ENCODE measurements at regions not wholly inside any gene's neighbourhood (a gene's known extent, or its start where the extent isn't known, plus 50 kb on each side); places are given as distances from the start of the nearest gene placed in this dataset.
"Not testable (repeated sequence)": the region's sequence is repeated elsewhere in the genome, so short reads cannot be mapped to it uniquely, and the experiment has no call there.

GRCh38 chr15:93758824-93759223, 472.5 kb upstream of the MCTP2 start:
- intact Hi-C loops (cut with DNase I; ENCODE audit: low total_unique reads), result no loop called here
- ATAC-seq, result no peak
- Histone ChIP-seq H3K27me3 (no peaks in the 10 kb centered on the region), H3K4me3 (no peak overlapping the region), H3K4me1 (no peaks in the 10 kb centered on the region), H3K9me3 (no peaks in the 10 kb centered on the region), H3K36me3 (no peaks in the 10 kb centered on the region), H3K27ac (no peak overlapping the region)
- DNase-seq, result no peak
- TF ChIP-seq CTCF (IDR thresholded peaks at IDR 0.05 in 4 of 5, conservative IDR thresholded peaks at IDR 0.05 in 1 of 5) (no peak), POLR2A (IDR thresholded peaks at IDR 0.05) (no peak)
- in situ Hi-C loops (cut with MboI; ENCODE audit: low sequenced_read_pairs in 4 of 4), result no loop called here

GRCh38 chr15:93748710-93749109, 482.7 kb upstream of the MCTP2 start:
- ATAC-seq (no peak), DNase-seq (no peak)
- no peak overlapping the region for H3K27ac ChIP-seq
- no peak overlapping the region for H3K4me3 ChIP-seq
- no peak for TF ChIP-seq POLR2A (IDR thresholded peaks at IDR 0.05)
- no peak for TF ChIP-seq CTCF (IDR thresholded peaks at IDR 0.05 in 4 of 5, conservative IDR thresholded peaks at IDR 0.05 in 1 of 5)
- H3K36me3 ChIP-seq, result no peaks in the 10 kb centered on the region
- no peaks in the 10 kb centered on the region for H3K9me3 ChIP-seq
- no peaks in the 10 kb centered on the region for H3K4me1 ChIP-seq
- no peaks in the 10 kb centered on the region for H3K27me3 ChIP-seq
- in situ Hi-C loops (cut with MboI; ENCODE audit: low sequenced_read_pairs in 4 of 4) (no loop called here), intact Hi-C loops (cut with DNase I; ENCODE audit: low total_unique reads) (no loop called here)

GRCh38 chr15:93734976-93735375, 496.4 kb upstream of the MCTP2 start:
- in situ Hi-C loops (cut with MboI; ENCODE audit: low sequenced_read_pairs in 4 of 4); H3K4me3 ChIP-seq; H3K27me3 ChIP-seq; H3K27ac ChIP-seq; H3K9me3 ChIP-seq; H3K4me1 ChIP-seq; DNase-seq; ATAC-seq; intact Hi-C loops (cut with DNase I; ENCODE audit: low total_unique reads); H3K36me3 ChIP-seq: not testable (repeated sequence)

- in situ Hi-C loops (cut with MboI; ENCODE audit: low sequenced_read_pairs in 4 of 4), result no loop called here
- no peaks in the 10 kb centered on the region for H3K27me3 ChIP-seq
- DNase-seq (no peak), ATAC-seq (no peak)
- H3K4me1 ChIP-seq, result no peaks in the 10 kb centered on the region
- H3K36me3 ChIP-seq, result no peaks in the 10 kb centered on the region
- H3K4me3 ChIP-seq, result no peak overlapping the region
- TF ChIP-seq POLR2A (IDR thresholded peaks at IDR 0.05), result no peak
- no peak for TF ChIP-seq CTCF (IDR thresholded peaks at IDR 0.05 in 4 of 5, conservative IDR thresholded peaks at IDR 0.05 in 1 of 5)
- H3K9me3 ChIP-seq, result no peaks in the 10 kb centered on the region
- H3K27ac ChIP-seq, result no peak overlapping the region
- intact Hi-C loops (cut with DNase I; ENCODE audit: low total_unique reads), result no loop called here
Observed at GRCh38 chr15:93730724-93731123, 500.6 kb upstream of the MCTP2 start.

- Histone ChIP-seq H3K9me3 (no peaks in the 10 kb centered on the region), H3K4me3 (no peak overlapping the region), H3K36me3 (no peaks in the 10 kb centered on the region), H3K27ac (no peak overlapping the region), H3K4me1 (no peaks in the 10 kb centered on the region), H3K27me3 (no peaks in the 10 kb centered on the region)
- DNase-seq (no peak), ATAC-seq (no peak)
- no peak for TF ChIP-seq POLR2A (IDR thresholded peaks at IDR 0.05)
- TF ChIP-seq CTCF (IDR thresholded peaks at IDR 0.05 in 4 of 5, conservative IDR thresholded peaks at IDR 0.05 in 1 of 5), result no peak
- intact Hi-C loops (cut with DNase I; ENCODE audit: low total_unique reads) (no loop called here), in situ Hi-C loops (cut with MboI; ENCODE audit: low sequenced_read_pairs in 4 of 4) (no loop called here)
Observed at GRCh38 chr15:93722165-93722564, 509.2 kb upstream of the MCTP2 start.

Data from gastrocnemius medialis (tissue), 4 donors.